OCI-M2 (cell line): ENCODE measurements at regions not wholly inside any gene's neighbourhood (a gene's known extent, or its start where the extent isn't known, plus 50 kb on each side); places are given as distances from the start of the nearest gene placed in this dataset.

Experiments
- DNase-seq: peaks from one replicate; lab custom pipeline; 2025; ENCODE audit not compliant: unreplicated experiment; lab: John Stamatoyannopoulos, UW

- no peak for DNase-seq
These were observed 88.0 kb upstream of the MANEA start for GRCh38 chr6:95489185-95489863.

- DNase-seq: no peak
These were observed 80.4 kb upstream of the MANEA start for GRCh38 chr6:95496769-95497426.

- no peak for DNase-seq
These were observed 76.1 kb upstream of the MANEA start for GRCh38 chr6:95501032-95501904.

- no peak for DNase-seq
These were observed 73.8 kb upstream of the MANEA start for GRCh38 chr6:95503568-95503967.

- DNase-seq: no peak
These were observed 65.9 kb upstream of the MANEA start for GRCh38 chr6:95511404-95511803.

- no peak for DNase-seq
These were observed 61.4 kb upstream of the MANEA start for GRCh38 chr6:95515975-95516374.

GRCh38 chr6:95517004-95517403 is 60.3 kb upstream of the MANEA start:
- DNase-seq: no peak

- no peak for DNase-seq
These were observed 59.8 kb upstream of the MANEA start for GRCh38 chr6:95517568-95517967.

GRCh38 chr6:95518630-95519227 is 58.6 kb upstream of the MANEA start:
- no peak for DNase-seq

- no peak for DNase-seq
These were observed 57.9 kb upstream of the MANEA start for GRCh38 chr6:95519228-95520037.

- DNase-seq: no peak
These were observed 56.2 kb upstream of the MANEA start for GRCh38 chr6:95521181-95521580.
